ENCODE measurements at regions not wholly inside any gene's neighbourhood (a gene's known extent, or its start where the extent isn't known, plus 50 kb on each side); places are given as distances from the start of the nearest gene placed in this dataset.

DNA sequence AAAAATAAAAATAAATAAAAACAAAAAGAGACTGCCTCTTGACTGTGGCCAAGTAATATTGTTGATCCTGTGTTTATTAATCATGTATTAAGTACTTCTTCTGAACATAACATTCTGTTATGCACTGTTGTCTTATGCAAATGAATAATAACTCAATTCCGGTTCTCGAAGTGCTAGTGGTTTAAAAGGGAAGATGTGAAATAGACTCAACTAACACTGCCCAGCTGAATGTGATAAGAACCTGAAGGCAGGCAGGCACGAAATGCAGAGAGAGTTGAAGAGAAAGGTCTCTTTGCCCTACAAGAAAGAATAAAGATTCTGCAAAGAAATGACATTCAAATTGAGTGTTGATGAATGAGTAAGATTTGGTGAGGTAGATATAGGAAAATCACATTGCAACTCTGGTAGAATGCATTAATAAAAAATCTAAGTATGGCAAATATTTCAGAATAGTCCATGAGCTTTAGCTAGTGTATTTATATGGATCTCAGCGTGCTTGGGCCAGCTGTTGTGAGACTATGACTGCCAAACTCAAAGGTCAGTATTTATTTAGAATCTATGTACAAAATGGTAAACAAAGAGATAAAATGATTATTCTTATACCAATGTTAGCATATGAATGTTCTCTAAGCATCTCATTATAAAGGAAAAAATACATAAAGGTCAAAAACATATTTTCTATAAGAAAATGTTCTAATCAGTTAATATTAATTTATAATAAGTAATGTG lies 352.3 kb upstream of the CDH7 start:
- intact Hi-C loops (cut with DNase I): no loop called here
- Histone ChIP-seq H3K9me3 (no peaks in the 10 kb centered on the region), H3K36me3 (replicated peaks in 1 of 2; ENCODE audit: insufficient read depth in 1 of 2, low read depth in 2 of 2) (no peaks in the 10 kb centered on the region), H3K4me3 (no peak overlapping the region), H3K4me1 (no peaks in the 10 kb centered on the region), H3K27me3 (no peaks in the 10 kb centered on the region), H3K27ac (no peak overlapping the region)
- 60 to 67% methylated on average over 4 of the region's 4 CpGs for WGBS, 2 donors
- DNase-seq (no peak), ATAC-seq (no peak)
- TF ChIP-seq, protein P1, sequence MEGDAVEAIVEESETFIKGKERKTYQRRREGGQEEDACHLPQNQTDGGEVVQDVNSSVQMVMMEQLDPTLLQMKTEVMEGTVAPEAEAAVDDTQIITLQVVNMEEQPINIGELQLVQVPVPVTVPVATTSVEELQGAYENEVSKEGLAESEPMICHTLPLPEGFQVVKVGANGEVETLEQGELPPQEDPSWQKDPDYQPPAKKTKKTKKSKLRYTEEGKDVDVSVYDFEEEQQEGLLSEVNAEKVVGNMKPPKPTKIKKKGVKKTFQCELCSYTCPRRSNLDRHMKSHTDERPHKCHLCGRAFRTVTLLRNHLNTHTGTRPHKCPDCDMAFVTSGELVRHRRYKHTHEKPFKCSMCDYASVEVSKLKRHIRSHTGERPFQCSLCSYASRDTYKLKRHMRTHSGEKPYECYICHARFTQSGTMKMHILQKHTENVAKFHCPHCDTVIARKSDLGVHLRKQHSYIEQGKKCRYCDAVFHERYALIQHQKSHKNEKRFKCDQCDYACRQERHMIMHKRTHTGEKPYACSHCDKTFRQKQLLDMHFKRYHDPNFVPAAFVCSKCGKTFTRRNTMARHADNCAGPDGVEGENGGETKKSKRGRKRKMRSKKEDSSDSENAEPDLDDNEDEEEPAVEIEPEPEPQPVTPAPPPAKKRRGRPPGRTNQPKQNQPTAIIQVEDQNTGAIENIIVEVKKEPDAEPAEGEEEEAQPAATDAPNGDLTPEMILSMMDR (IDR thresholded peaks at IDR 0.05): no peak
- no peak for TF ChIP-seq POLR2A (IDR thresholded peaks at IDR 0.05)

DNA sequence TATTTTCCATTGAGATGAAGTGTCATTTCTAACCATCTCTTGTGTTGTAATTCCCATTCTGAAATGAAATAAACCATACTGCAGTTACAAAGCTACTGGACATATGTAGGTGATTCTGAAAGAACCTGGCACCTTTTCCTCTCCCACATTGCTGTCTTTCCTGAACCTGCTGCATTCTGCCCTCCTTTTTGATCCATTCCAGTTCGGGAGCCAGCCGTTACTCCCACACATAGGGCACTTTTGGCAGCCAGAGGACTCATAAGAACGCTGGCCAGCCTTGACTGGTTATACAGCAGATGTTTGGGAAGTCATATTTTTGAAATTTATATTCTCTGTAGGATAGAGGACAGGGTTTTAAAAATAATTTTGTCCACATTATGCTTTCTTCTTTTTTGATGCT lies 369.8 kb upstream of the CDH7 start:
- no peak for ATAC-seq
- Histone ChIP-seq H3K27ac (no peak overlapping the region), H3K4me3 (no peak overlapping the region), H3K27me3 (no peaks in the 10 kb centered on the region), H3K36me3 (replicated peaks in 1 of 2; ENCODE audit: insufficient read depth in 1 of 2, low read depth in 2 of 2) (no peaks in the 10 kb centered on the region), H3K9me3 (no peaks in the 10 kb centered on the region), H3K4me1 (no peaks in the 10 kb centered on the region)
- no peak for DNase-seq
- intact Hi-C loops (cut with DNase I): no loop called here
- WGBS, 2 donors: 45 to 47% methylated on average over 3 of the region's 3 CpGs
- no peak for TF ChIP-seq POLR2A (IDR thresholded peaks at IDR 0.05)
- TF ChIP-seq, protein P1 (IDR thresholded peaks at IDR 0.05): no peak

DNA sequence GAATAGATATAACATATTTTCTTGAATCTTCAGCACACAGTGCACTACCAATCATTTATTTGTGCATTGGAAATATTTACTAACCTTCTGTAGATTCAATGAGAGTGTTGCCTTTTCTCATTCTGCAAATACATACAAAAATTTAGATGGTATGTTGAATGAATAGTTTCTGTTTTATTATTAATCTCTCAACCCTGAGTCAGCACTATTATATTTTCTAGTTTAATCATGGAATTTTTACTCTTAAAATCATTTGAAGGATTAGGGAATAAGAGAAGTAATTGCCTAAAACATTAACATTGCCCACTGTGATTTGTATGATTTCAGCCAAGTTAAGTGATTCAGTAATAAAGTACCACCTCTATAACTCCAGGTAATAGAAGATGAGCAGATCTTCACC lies 370.2 kb upstream of the CDH7 start:
- H3K4me3 ChIP-seq: no peak overlapping the region
- no peaks in the 10 kb centered on the region for H3K9me3 ChIP-seq
- H3K4me1 ChIP-seq: no peaks in the 10 kb centered on the region
- no peak overlapping the region for H3K27ac ChIP-seq
- TF ChIP-seq POLR2A (IDR thresholded peaks at IDR 0.05): no peak
- TF ChIP-seq, protein P1 (IDR thresholded peaks at IDR 0.05): no peak
- no peak for DNase-seq
- intact Hi-C loops (cut with DNase I): no loop called here
- H3K27me3 ChIP-seq: no peaks in the 10 kb centered on the region
- no peak for ATAC-seq
- H3K36me3 ChIP-seq (replicated peaks in 1 of 2; ENCODE audit: insufficient read depth in 1 of 2, low read depth in 2 of 2): no peaks in the 10 kb centered on the region

DNA sequence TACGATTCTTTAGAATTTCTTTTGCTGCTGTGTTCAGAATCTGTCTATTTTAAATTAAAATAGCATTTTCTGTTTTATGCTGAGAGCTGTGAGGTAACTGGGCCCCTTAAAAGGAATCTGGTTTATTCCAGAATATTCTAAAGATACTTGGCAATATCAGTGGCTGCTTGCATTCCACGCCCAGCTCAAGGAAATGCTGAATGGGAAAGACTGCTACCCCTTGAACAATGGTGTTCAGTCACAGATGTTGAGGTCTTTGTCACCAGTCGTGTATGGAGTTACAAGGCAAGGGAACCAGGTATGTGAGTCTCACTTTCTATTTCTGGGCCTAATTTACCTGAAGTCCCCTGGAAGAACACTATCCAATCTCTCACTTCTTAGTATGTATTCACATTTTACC lies 377.9 kb upstream of the CDH7 start:
- TF ChIP-seq POLR2A (IDR thresholded peaks at IDR 0.05): no peak
- TF ChIP-seq, protein P1 (IDR thresholded peaks at IDR 0.05): no peak
- WGBS, 2 donors: 63 to 75% methylated on average over 3 of the region's 3 CpGs
- no peaks in the 10 kb centered on the region for H3K9me3 ChIP-seq
- H3K27me3 ChIP-seq: no peaks in the 10 kb centered on the region
- H3K4me1 ChIP-seq: no peaks in the 10 kb centered on the region
- DNase-seq (no peak), ATAC-seq (no peak)
- no peak overlapping the region for H3K27ac ChIP-seq
- no peaks in the 10 kb centered on the region for H3K36me3 ChIP-seq (replicated peaks in 1 of 2; ENCODE audit: insufficient read depth in 1 of 2, low read depth in 2 of 2)
- H3K4me3 ChIP-seq: no peak overlapping the region
- intact Hi-C loops (cut with DNase I): no loop called here

Data from body of pancreas (tissue), 4 donors.